Parathyroid adenoma (tissue), 2 donors: ENCODE measurements at regions not wholly inside any gene's neighbourhood (a gene's known extent, or its start where the extent isn't known, plus 50 kb on each side); places are given as distances from the start of the nearest gene placed in this dataset.

Source experiments
- H2AFZ ChIP-seq: fragments of 300-600 bp; sonication (generic); one replicate; pipeline ENCODE4 v1.7.0; 2017; ENCODE audit warnings: antibody characterized with exemption, mild to moderate bottlenecking
- H3K27ac ChIP-seq: fragments of 300-600 bp; sonication (generic); one replicate; pipeline ENCODE4 v1.7.0; 2017
- H3K27me3 ChIP-seq: fragments of 300-600 bp; sonication (generic); one replicate; pipeline ENCODE4 v1.7.0; 2017; ENCODE audit warnings: low read length; ENCODE audit not compliant: control insufficient read depth, insufficient read depth
- H3K36me3 ChIP-seq: fragments of 300-600 bp; sonication (generic); one replicate; pipeline ENCODE4 v1.7.0; 2017; ENCODE audit warnings: low read length; ENCODE audit not compliant: control insufficient read depth, insufficient read depth
- H3K4me1 ChIP-seq: fragments of 300-600 bp; sonication (generic); one replicate; pipeline ENCODE4 v1.7.0; 2017; ENCODE audit warnings: control low read depth
- H3K4me2 ChIP-seq: fragments of 300-600 bp; sonication (generic); one replicate; pipeline ENCODE4 v1.7.0; 2017; ENCODE audit warnings: low read length
- H3K4me3 ChIP-seq: fragments of 300-600 bp; sonication (generic); one replicate; pipeline ENCODE4 v1.7.0; 2017; ENCODE audit warnings: low read depth, low read length
- H3K79me2 ChIP-seq: fragments of 300-600 bp; sonication (generic); one replicate; pipeline ENCODE4 v1.7.0; 2017; ENCODE audit warnings: control low read depth
- H3K9ac ChIP-seq: fragments of 300-600 bp; sonication (generic); one replicate; pipeline ENCODE4 v1.7.0; 2017; ENCODE audit warnings: mild to moderate bottlenecking
- H3K9me3 ChIP-seq: fragments of 300-600 bp; sonication (generic); one replicate; pipeline ENCODE4 v1.7.0; 2017; ENCODE audit warnings: low read length; ENCODE audit not compliant: control insufficient read depth
- CTCF ChIP-seq: fragments of 300-600 bp; sonication (generic); IDR thresholded peaks from one replicate; pipeline ENCODE4 v1.7.0; 2017; ENCODE audit warnings: antibody characterized with exemption, mild to moderate bottlenecking
- donor health status: primary hyperparathyroidism.

- H3K36me3 ChIP-seq, result no peaks in the 10 kb centered on the region
- H3K79me2 ChIP-seq, result no peaks in the 10 kb centered on the region
- H3K27me3 ChIP-seq, result no peaks in the 10 kb centered on the region
- H2AFZ ChIP-seq, result peak overlapping the region; percentile 58
- H3K27ac ChIP-seq, result peak overlapping the region; percentile 29
- no peaks in the 10 kb centered on the region for H3K9me3 ChIP-seq
- H3K9ac ChIP-seq, result no peak overlapping the region
- no peak for TF ChIP-seq CTCF
- H3K4me2 ChIP-seq, result peak overlapping the region; percentile 74
- peak overlapping the region; percentile 48 for H3K4me3 ChIP-seq
- peaks cover 3% of the 10 kb centered on the region for H3K4me1 ChIP-seq
Observed at GRCh38 chr4:183798301-183799253, 106.5 kb upstream of the STOX2 start.

GRCh38 chr4:183801457-183802165 lies 103.5 kb upstream of the STOX2 start:
- Histone ChIP-seq H3K27ac (no peak overlapping the region), H3K9ac (no peak overlapping the region)
- no peak for TF ChIP-seq CTCF

GRCh38 chr4:183806341-183806740 lies 98.8 kb upstream of the STOX2 start:
- Histone ChIP-seq H3K4me1 (no peaks in the 10 kb centered on the region), H3K4me2 (no peak overlapping the region), H3K4me3 (no peak overlapping the region), H3K9ac (no peak overlapping the region), H3K27me3 (no peaks in the 10 kb centered on the region), H2AFZ (no peak overlapping the region), H3K9me3 (no peaks in the 10 kb centered on the region), H3K27ac (no peak overlapping the region), H3K36me3 (no peaks in the 10 kb centered on the region), H3K79me2 (no peaks in the 10 kb centered on the region)
- TF ChIP-seq CTCF, result no peak

More at GRCh38 chr4:183801457-183802165, 103.5 kb upstream of the STOX2 start:
- H3K9me3 ChIP-seq, result no peaks in the 10 kb centered on the region
- no peak overlapping the region for H2AFZ ChIP-seq
- no peak overlapping the region for H3K4me2 ChIP-seq
- H3K4me1 ChIP-seq, result peaks cover 2% of the 10 kb centered on the region
- H3K79me2 ChIP-seq, result no peaks in the 10 kb centered on the region
- no peaks in the 10 kb centered on the region for H3K36me3 ChIP-seq
- H3K27me3 ChIP-seq, result no peaks in the 10 kb centered on the region
- H3K4me3 ChIP-seq, result no peak overlapping the region

- no peak for TF ChIP-seq CTCF
- Histone ChIP-seq H3K36me3 (no peaks in the 10 kb centered on the region), H3K4me2 (no peak overlapping the region), H3K79me2 (no peaks in the 10 kb centered on the region), H3K27ac (no peak overlapping the region), H2AFZ (no peak overlapping the region), H3K9ac (no peak overlapping the region), H3K4me1 (no peaks in the 10 kb centered on the region), H3K27me3 (no peaks in the 10 kb centered on the region), H3K4me3 (no peak overlapping the region), H3K9me3 (no peaks in the 10 kb centered on the region)
Observed at GRCh38 chr4:183807420-183808096, 97.5 kb upstream of the STOX2 start.
